ENCODE measurements at regions not wholly inside any gene's neighbourhood (a gene's known extent, or its start where the extent isn't known, plus 50 kb on each side); places are given as distances from the start of the nearest gene placed in this dataset.

GRCh38 chr5:98587166-98587565, 186.3 kb upstream of the RGMB start:
- ATAC-seq: no peak

GRCh38 chr5:98588215-98588614, 185.2 kb upstream of the RGMB start:
- TF ChIP-seq ZNF8 (CRISPR knock-in tag; IDR thresholded peaks at IDR 0.05) (no peak), ESRRG (CRISPR knock-in tag; IDR thresholded peaks at IDR 0.05) (no peak), POU6F1 (CRISPR knock-in tag; IDR thresholded peaks at IDR 0.05; ENCODE audit: borderline replicate concordance, low read depth) (no peak), CSDC2 (CRISPR knock-in tag; IDR thresholded peaks at IDR 0.05) (no peak), OSR1 (CRISPR knock-in tag; IDR thresholded peaks at IDR 0.05) (no peak)
- no peak for ATAC-seq

More at GRCh38 chr5:98587166-98587565, 186.3 kb upstream of the RGMB start:
- TF ChIP-seq PATZ1 (CRISPR knock-in tag; IDR thresholded peaks at IDR 0.05; ENCODE audit: borderline replicate concordance): no peak
- no peak for TF ChIP-seq ZNF8 (CRISPR knock-in tag; IDR thresholded peaks at IDR 0.05)
- no peak for TF ChIP-seq CREB5 (CRISPR knock-in tag; IDR thresholded peaks at IDR 0.05; ENCODE audit: low read depth)
- no peak for TF ChIP-seq ZNF70 (CRISPR knock-in tag; IDR thresholded peaks at IDR 0.05)
- no peak for TF ChIP-seq CSRNP3 (CRISPR knock-in tag; IDR thresholded peaks at IDR 0.05)
- TF ChIP-seq PPARA (CRISPR knock-in tag; IDR thresholded peaks at IDR 0.05; ENCODE audit: borderline replicate concordance): no peak
- no peak for TF ChIP-seq ZNF565 (CRISPR knock-in tag; conservative IDR thresholded peaks at IDR 0.05; ENCODE audit: low read depth)

- no peak for TF ChIP-seq GLIS3 (CRISPR knock-in tag; IDR thresholded peaks at IDR 0.05)
- no peak for TF ChIP-seq TOX (CRISPR knock-in tag; IDR thresholded peaks at IDR 0.05; ENCODE audit: borderline replicate concordance)
- no peak for TF ChIP-seq TCF4 (CRISPR knock-in tag; IDR thresholded peaks at IDR 0.05; ENCODE audit: borderline replicate concordance)
- TF ChIP-seq ZNF70 (CRISPR knock-in tag; IDR thresholded peaks at IDR 0.05): no peak
- TF ChIP-seq PPARA (CRISPR knock-in tag; IDR thresholded peaks at IDR 0.05; ENCODE audit: borderline replicate concordance): no peak
- TF ChIP-seq BACH2 (CRISPR knock-in tag; IDR thresholded peaks at IDR 0.05; ENCODE audit: borderline replicate concordance): no peak
- TF ChIP-seq RARB (CRISPR knock-in tag; IDR thresholded peaks at IDR 0.05): no peak
- TF ChIP-seq ZNF8 (CRISPR knock-in tag; IDR thresholded peaks at IDR 0.05): no peak
- no peak for TF ChIP-seq ARNTL (CRISPR knock-in tag; IDR thresholded peaks at IDR 0.05; ENCODE audit: borderline replicate concordance, low read depth)
- TF ChIP-seq CREB5 (CRISPR knock-in tag; IDR thresholded peaks at IDR 0.05; ENCODE audit: low read depth): no peak
- TF ChIP-seq ZNF565 (CRISPR knock-in tag; conservative IDR thresholded peaks at IDR 0.05; ENCODE audit: low read depth): no peak
- TF ChIP-seq ISL1 (CRISPR knock-in tag; IDR thresholded peaks at IDR 0.05): no peak
- no peak for ATAC-seq
Observed at GRCh38 chr5:98593418-98593817, 180.0 kb upstream of the RGMB start.

GRCh38 chr5:98594098-98594497, 179.4 kb upstream of the RGMB start:
- no peak for ATAC-seq
- no peak for TF ChIP-seq TCF4 (CRISPR knock-in tag; IDR thresholded peaks at IDR 0.05; ENCODE audit: borderline replicate concordance)
- TF ChIP-seq CREB5 (CRISPR knock-in tag; IDR thresholded peaks at IDR 0.05; ENCODE audit: low read depth): no peak
- no peak for TF ChIP-seq ARNTL (CRISPR knock-in tag; IDR thresholded peaks at IDR 0.05; ENCODE audit: borderline replicate concordance, low read depth)
